ENCODE measurements at regions not wholly inside any gene's neighbourhood (a gene's known extent, or its start where the extent isn't known, plus 50 kb on each side); places are given as distances from the start of the nearest gene placed in this dataset.
"Not testable (repeated sequence)": the region's sequence is repeated elsewhere in the genome, so short reads cannot be mapped to it uniquely, and the experiment has no call there.

DNA sequence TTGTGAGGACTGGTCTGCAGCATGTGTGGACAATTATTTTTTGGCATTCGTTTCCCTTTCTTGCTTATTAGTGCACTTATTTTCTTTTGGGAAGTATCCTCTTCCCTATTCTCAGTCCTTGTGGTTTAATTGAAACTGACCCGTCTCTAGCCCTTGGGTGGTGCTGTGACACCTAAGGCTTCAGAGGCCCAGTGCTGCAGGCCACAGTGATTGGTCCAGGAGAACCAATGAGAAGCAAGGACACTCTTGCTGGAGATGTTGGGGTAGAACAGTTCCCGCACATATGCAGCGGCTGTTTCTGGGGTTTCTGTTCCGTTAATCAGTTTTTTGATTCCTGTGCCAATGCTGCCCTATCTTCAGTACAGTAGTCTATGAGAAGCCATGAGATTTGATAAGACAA is 195.3 kb downstream of the IL20RB start:
- TF ChIP-seq, protein P1, sequence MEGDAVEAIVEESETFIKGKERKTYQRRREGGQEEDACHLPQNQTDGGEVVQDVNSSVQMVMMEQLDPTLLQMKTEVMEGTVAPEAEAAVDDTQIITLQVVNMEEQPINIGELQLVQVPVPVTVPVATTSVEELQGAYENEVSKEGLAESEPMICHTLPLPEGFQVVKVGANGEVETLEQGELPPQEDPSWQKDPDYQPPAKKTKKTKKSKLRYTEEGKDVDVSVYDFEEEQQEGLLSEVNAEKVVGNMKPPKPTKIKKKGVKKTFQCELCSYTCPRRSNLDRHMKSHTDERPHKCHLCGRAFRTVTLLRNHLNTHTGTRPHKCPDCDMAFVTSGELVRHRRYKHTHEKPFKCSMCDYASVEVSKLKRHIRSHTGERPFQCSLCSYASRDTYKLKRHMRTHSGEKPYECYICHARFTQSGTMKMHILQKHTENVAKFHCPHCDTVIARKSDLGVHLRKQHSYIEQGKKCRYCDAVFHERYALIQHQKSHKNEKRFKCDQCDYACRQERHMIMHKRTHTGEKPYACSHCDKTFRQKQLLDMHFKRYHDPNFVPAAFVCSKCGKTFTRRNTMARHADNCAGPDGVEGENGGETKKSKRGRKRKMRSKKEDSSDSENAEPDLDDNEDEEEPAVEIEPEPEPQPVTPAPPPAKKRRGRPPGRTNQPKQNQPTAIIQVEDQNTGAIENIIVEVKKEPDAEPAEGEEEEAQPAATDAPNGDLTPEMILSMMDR (IDR thresholded peaks at IDR 0.05): not testable (repeated sequence)
- TF ChIP-seq POLR2A (IDR thresholded peaks at IDR 0.05): not testable (repeated sequence)
